Activated CD4-positive, alpha-beta T cell treated with anti-CD3 and anti-CD28 coated beads, Interleukin-2, amount 10 ng/mL, durations not matched to agents 24 days and 14 days (primary cell): ENCODE measurements at regions not wholly inside any gene's neighbourhood (a gene's known extent, or its start where the extent isn't known, plus 50 kb on each side); places are given as distances from the start of the nearest gene placed in this dataset.

Experiments
- DNase-seq: peaks from one replicate; pipeline ENCODE4 v3.0.0; 2022
- H3K27ac Mint-ChIP-seq: one replicate; pipeline ENCODE4 v1.8.0; 2022; ENCODE audit warnings: mild to moderate bottlenecking, mixed read lengths
- H3K27me3 Mint-ChIP-seq: one replicate; pipeline ENCODE4 v1.8.0; 2022; ENCODE audit warnings: mixed read lengths
- H3K36me3 Mint-ChIP-seq: one replicate; pipeline ENCODE4 v1.8.0; 2022; ENCODE audit warnings: low read depth, mild to moderate bottlenecking, mixed read lengths
- H3K4me1 Mint-ChIP-seq: one replicate; pipeline ENCODE4 v1.8.0; 2021; ENCODE audit warnings: mixed read lengths
- H3K4me3 Mint-ChIP-seq: one replicate; pipeline ENCODE4 v1.8.0; 2022; ENCODE audit warnings: mild to moderate bottlenecking, moderate library complexity, mixed read lengths
- H3K9me3 Mint-ChIP-seq: one replicate; pipeline ENCODE4 v1.8.0; 2021; ENCODE audit warnings: mixed read lengths
- intact Hi-C: fragments of 100-400 bp; cut with micrococcal nuclease; formaldehyde crosslinking; loops from one replicate; pipeline ENCODE4 v1.15.1; 2023

GRCh38 chr22:22946131-22946530, 58.5 kb downstream of the IGLL5 start:
- Mint-ChIP-seq H3K4me1 (peaks cover 6% of the 10 kb centered on the region), H3K9me3 (no peaks in the 10 kb centered on the region), H3K27ac (no peak overlapping the region), H3K27me3 (peaks cover 15% of the 10 kb centered on the region), H3K36me3 (no peaks in the 10 kb centered on the region), H3K4me3 (no peak overlapping the region)
- DNase-seq: no peak
- intact Hi-C loops: loop anchor here (10.0 kb wide), 1 partner anchor 161 kb away; no protein-coding TSS in a partner anchor

- DNase-seq: peak; percentile 48
- no peak overlapping the region for H3K27ac Mint-ChIP-seq
- H3K4me1 Mint-ChIP-seq: peaks cover 3% of the 10 kb centered on the region
- intact Hi-C loops: loop anchor here (10.0 kb wide), 1 partner anchor 164 kb away; no protein-coding TSS in a partner anchor
- H3K4me3 Mint-ChIP-seq: no peak overlapping the region
- no peaks in the 10 kb centered on the region for H3K9me3 Mint-ChIP-seq
- no peaks in the 10 kb centered on the region for H3K36me3 Mint-ChIP-seq
- H3K27me3 Mint-ChIP-seq: peaks cover 31% of the 10 kb centered on the region
Observed at GRCh38 chr22:22948651-22949571, 61.3 kb downstream of the IGLL5 start.

- Mint-ChIP-seq H3K9me3 (no peaks in the 10 kb centered on the region), H3K4me1 (peaks cover 3% of the 10 kb centered on the region), H3K27ac (no peak overlapping the region), H3K36me3 (no peaks in the 10 kb centered on the region), H3K4me3 (no peak overlapping the region), H3K27me3 (peaks cover 38% of the 10 kb centered on the region)
- intact Hi-C loops: loop anchor here (10.0 kb wide), 1 partner anchor 165 kb away; no protein-coding TSS in a partner anchor
- DNase-seq: peak; percentile 51
Observed at GRCh38 chr22:22949953-22950352, 62.3 kb downstream of the IGLL5 start.

GRCh38 chr22:22951035-22951434, 63.4 kb downstream of the IGLL5 start:
- Mint-ChIP-seq H3K27me3 (peaks cover 40% of the 10 kb centered on the region), H3K36me3 (no peaks in the 10 kb centered on the region), H3K4me3 (no peak overlapping the region), H3K4me1 (peaks cover 3% of the 10 kb centered on the region), H3K27ac (no peak overlapping the region), H3K9me3 (no peaks in the 10 kb centered on the region)
- intact Hi-C loops: no loop called here
- DNase-seq: no peak

GRCh38 chr22:22952531-22953280, 65.1 kb downstream of the IGLL5 start:
- DNase-seq: peak; percentile 53
- Mint-ChIP-seq H3K9me3 (no peaks in the 10 kb centered on the region), H3K4me1 (no peaks in the 10 kb centered on the region), H3K27ac (no peak overlapping the region), H3K36me3 (no peaks in the 10 kb centered on the region), H3K4me3 (no peak overlapping the region), H3K27me3 (peaks cover 35% of the 10 kb centered on the region)
- intact Hi-C loops: no loop called here

GRCh38 chr22:22953791-22954190, 66.2 kb downstream of the IGLL5 start:
- H3K36me3 Mint-ChIP-seq: no peaks in the 10 kb centered on the region
- intact Hi-C loops: no loop called here
- DNase-seq: peak; percentile 42

GRCh38 chr22:22954656-22955055, 67.0 kb downstream of the IGLL5 start:
- no peak overlapping the region for H3K4me3 Mint-ChIP-seq

More at GRCh38 chr22:22953791-22954190, 66.2 kb downstream of the IGLL5 start:
- H3K4me1 Mint-ChIP-seq: no peaks in the 10 kb centered on the region
- peaks cover 41% of the 10 kb centered on the region for H3K27me3 Mint-ChIP-seq
- H3K27ac Mint-ChIP-seq: no peak overlapping the region
- H3K9me3 Mint-ChIP-seq: no peaks in the 10 kb centered on the region
- H3K4me3 Mint-ChIP-seq: no peak overlapping the region

GRCh38 chr22:22955276-22955798, 67.7 kb downstream of the IGLL5 start:
- no peak for DNase-seq
- Mint-ChIP-seq H3K4me3 (no peak overlapping the region), H3K4me1 (no peaks in the 10 kb centered on the region), H3K27me3 (peaks cover 47% of the 10 kb centered on the region), H3K9me3 (no peaks in the 10 kb centered on the region), H3K27ac (no peak overlapping the region), H3K36me3 (no peaks in the 10 kb centered on the region)
- intact Hi-C loops: loop anchor here (5.0 kb wide), 1 partner anchor 153 kb away; no protein-coding TSS in a partner anchor

More at GRCh38 chr22:22954656-22955055, 67.0 kb downstream of the IGLL5 start:
- Mint-ChIP-seq H3K27me3 (peaks cover 45% of the 10 kb centered on the region), H3K36me3 (no peaks in the 10 kb centered on the region), H3K27ac (no peak overlapping the region), H3K4me1 (no peaks in the 10 kb centered on the region), H3K9me3 (no peaks in the 10 kb centered on the region)
- peak; percentile 76 for DNase-seq
- intact Hi-C loops: loop anchor here (5.0 kb wide), 1 partner anchor 152 kb away; no protein-coding TSS in a partner anchor

GRCh38 chr22:22955866-22956535, 68.4 kb downstream of the IGLL5 start:
- peak; percentile 90 for DNase-seq
- Mint-ChIP-seq H3K27ac (no peak overlapping the region), H3K27me3 (peaks cover 44% of the 10 kb centered on the region), H3K36me3 (no peaks in the 10 kb centered on the region), H3K4me3 (no peak overlapping the region), H3K9me3 (no peaks in the 10 kb centered on the region), H3K4me1 (no peaks in the 10 kb centered on the region)
- intact Hi-C loops: loop anchor here (2.0 to 5.0 kb wide), 4 partner anchors 79 to 203 kb away; no protein-coding TSS in a partner anchor

- H3K9me3 Mint-ChIP-seq: no peaks in the 10 kb centered on the region
- no peak for DNase-seq
- intact Hi-C loops: loop anchor here (2.0 to 5.0 kb wide), 4 partner anchors 80 to 204 kb away; no protein-coding TSS in a partner anchor
- no peaks in the 10 kb centered on the region for H3K4me1 Mint-ChIP-seq
- no peak overlapping the region for H3K27ac Mint-ChIP-seq
- peaks cover 51% of the 10 kb centered on the region for H3K27me3 Mint-ChIP-seq
- no peaks in the 10 kb centered on the region for H3K36me3 Mint-ChIP-seq
- no peak overlapping the region for H3K4me3 Mint-ChIP-seq
Observed at GRCh38 chr22:22957090-22957489, 69.5 kb downstream of the IGLL5 start.

- DNase-seq: no peak
- Mint-ChIP-seq H3K36me3 (no peaks in the 10 kb centered on the region), H3K4me1 (no peaks in the 10 kb centered on the region), H3K27ac (no peak overlapping the region), H3K4me3 (no peak overlapping the region), H3K27me3 (peaks cover 42% of the 10 kb centered on the region), H3K9me3 (no peaks in the 10 kb centered on the region)
- intact Hi-C loops: loop anchor here (1.0 to 5.0 kb wide), 2 partner anchors 156 to 170 kb away; no protein-coding TSS in a partner anchor
Observed at GRCh38 chr22:22958621-22959020, 71.0 kb downstream of the IGLL5 start.

GRCh38 chr22:22959147-22959827, 71.7 kb downstream of the IGLL5 start:
- DNase-seq: peak; percentile 90
- intact Hi-C loops: loop anchor here (1.0 to 5.0 kb wide), 2 partner anchors 157 to 169 kb away; no protein-coding TSS in a partner anchor
- H3K4me1 Mint-ChIP-seq: no peaks in the 10 kb centered on the region
- H3K27me3 Mint-ChIP-seq: peaks cover 43% of the 10 kb centered on the region
- no peak overlapping the region for H3K27ac Mint-ChIP-seq
- H3K9me3 Mint-ChIP-seq: no peaks in the 10 kb centered on the region
- no peaks in the 10 kb centered on the region for H3K36me3 Mint-ChIP-seq
- H3K4me3 Mint-ChIP-seq: no peak overlapping the region
